Tibial nerve (tissue), 3 donors: ENCODE measurements at regions not wholly inside any gene's neighbourhood (a gene's known extent, or its start where the extent isn't known, plus 50 kb on each side); places are given as distances from the start of the nearest gene placed in this dataset.

ENCODE experiments used
- CTCF ChIP-seq, 5 experiments: fragments of 200-600 bp in 3 of 5; fragments of 450-650 bp in 2 of 5; sonication (generic) in 3 of 5; IDR thresholded peaks; one replicate each; pipeline ENCODE4 v1.5.1; 2016 to 2019; ENCODE audit warnings: antibody characterized with exemption in 5 of 5, mild to moderate bottlenecking in 3 of 5, moderate library complexity in 2 of 5
- POLR2A ChIP-seq, 2 donors: fragments of 450-650 bp; IDR thresholded peaks; one replicate each; pipeline ENCODE4 v1.6.1; 2017; ENCODE audit warnings: antibody characterized with exemption in 2 of 2, mild to moderate bottlenecking in 2 of 2, moderate library complexity in 2 of 2

- no peak for TF ChIP-seq CTCF (IDR thresholded peaks at IDR 0.05)
- TF ChIP-seq POLR2A (IDR thresholded peaks at IDR 0.05): no peak
These were observed 245.3 kb upstream of the ZP4 start for GRCh38 chr1:238135708-238136664.
